Activated CD4-positive, alpha-beta T cell treated with anti-CD3 and anti-CD28 coated beads for 24 hours (primary cell): ENCODE measurements at regions not wholly inside any gene's neighbourhood (a gene's known extent, or its start where the extent isn't known, plus 50 kb on each side); places are given as distances from the start of the nearest gene placed in this dataset.
A peak's percentile ranks its signal among the peaks of the same experiment; 100 is the strongest.
"Not testable (repeated sequence)": the region's sequence is repeated elsewhere in the genome, so short reads cannot be mapped to it uniquely, and the experiment has no call there.

Experiments
- DNase-seq, 2 donors: peaks; one replicate each; pipeline ENCODE4 v3.0.0-alpha.2; 2020; ENCODE audit warnings: low read depth in 2 of 2

DNA sequence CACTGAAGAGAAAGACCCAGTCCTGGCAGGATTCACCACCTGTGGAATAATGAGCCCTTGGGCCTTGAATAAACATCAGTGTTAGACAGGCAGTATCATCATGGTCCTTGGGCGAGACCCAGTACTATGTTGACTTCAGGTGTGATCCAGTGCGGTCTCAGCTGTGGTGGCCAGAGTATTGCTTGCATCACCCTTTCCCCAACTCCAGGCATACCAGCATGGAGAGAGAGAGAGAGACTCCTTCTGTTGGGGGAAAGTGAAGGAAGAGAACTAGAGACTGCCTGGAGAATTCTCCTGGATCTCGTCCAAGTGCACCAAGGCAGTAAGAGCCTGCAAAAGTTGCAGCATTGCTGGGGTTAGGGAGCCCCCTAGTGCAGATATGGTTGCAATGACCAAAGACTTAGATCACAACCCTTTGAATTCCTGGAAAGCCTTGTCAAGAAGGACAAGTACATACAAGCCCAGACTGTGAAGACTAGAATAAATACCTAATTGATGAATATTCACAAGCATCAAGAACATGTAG is 61.1 kb upstream of the VAMP7 start:
- peak; percentile 4 to 21 for DNase-seq

DNA sequence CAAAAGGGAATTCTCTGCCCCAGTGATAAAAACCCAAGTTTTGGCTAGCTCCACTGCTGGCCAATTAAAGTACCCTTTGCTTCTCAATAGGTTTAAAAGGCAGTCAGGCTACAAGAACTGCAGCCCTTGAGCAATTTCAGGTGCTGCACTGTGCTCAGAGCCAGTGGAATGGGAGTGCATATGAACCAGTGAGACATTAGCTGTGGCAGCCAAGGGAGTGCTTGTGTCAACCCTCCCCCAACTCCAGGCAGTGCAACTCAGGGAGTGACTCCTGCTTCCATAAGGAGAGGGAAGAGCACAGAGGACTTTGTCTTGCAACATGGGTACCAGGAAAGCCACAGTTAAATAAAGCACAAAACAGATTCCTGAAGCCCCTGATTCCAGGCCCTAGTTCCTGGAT is 61.6 kb upstream of the VAMP7 start:
- no peak for DNase-seq

DNA sequence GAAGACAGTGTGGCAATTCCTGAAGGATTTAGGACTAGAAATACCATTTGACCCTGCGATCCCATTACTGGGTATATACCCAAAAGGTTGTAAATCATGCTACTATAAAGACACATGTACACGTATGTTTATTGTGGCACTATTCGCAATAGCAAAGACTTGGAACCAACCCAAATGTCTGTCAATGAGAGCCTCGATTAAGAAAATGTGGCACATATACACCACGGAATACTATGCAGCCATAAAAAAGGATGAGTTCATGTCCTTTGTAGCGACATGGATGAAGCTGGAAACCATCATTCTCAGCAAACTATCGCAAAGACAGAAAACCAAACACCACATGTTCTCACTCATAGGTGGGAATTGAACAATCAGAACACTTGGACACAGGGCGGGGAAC is 66.8 kb upstream of the VAMP7 start:
- not testable (repeated sequence) for DNase-seq

DNA sequence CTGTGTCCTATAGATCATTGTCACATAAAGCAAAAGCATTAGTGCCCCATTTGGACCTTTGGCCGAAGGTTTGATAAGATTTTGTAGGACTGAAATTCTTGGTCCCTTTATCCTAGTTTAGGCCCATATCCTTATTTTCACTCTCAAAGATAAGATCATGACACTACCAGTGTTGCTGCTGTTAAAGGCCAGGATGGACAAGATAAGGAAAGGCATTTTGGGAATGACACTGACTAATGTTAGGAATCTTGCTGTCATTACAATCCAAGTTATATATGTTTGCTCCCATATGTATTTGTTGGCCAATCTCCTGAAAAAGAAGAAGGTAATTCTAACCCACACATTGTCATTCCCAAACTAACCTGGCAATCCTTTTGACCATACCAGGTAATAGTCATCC is 101.3 kb upstream of the VAMP7 start:
- no peak for DNase-seq

DNA sequence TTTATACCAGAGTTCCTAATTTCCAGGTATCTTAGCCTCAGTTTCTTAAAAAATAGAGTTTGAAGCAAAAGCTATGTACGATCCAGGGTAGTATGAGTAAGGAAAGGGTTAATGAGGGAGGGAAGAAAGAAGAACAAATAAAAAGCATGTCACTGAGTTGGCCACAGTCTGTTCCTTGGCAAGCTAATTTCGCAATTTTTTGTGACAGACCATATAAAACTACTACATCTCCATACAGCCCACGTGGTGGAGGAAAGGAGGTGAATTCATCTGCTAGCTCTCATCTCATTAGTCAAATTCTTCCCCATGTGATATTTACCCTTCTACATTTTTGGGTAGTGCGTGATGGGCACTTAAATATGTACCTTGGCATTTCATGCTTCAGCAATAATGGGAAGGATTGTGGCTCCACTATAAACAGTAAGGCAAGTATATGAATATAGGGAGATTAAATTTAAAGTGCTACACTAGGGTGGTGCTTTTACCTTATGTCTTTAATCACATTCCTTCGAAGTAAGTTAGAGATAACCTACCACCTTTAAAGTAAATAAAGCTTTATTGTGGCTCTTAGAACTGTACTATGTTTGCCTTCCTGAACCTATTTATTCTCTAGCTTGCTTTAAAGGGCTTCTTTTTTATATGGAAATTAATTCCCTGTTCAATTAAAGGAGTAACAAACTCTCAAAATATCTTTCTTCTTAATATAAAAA is 102.1 kb upstream of the VAMP7 start:
- DNase-seq, result no peak

DNA sequence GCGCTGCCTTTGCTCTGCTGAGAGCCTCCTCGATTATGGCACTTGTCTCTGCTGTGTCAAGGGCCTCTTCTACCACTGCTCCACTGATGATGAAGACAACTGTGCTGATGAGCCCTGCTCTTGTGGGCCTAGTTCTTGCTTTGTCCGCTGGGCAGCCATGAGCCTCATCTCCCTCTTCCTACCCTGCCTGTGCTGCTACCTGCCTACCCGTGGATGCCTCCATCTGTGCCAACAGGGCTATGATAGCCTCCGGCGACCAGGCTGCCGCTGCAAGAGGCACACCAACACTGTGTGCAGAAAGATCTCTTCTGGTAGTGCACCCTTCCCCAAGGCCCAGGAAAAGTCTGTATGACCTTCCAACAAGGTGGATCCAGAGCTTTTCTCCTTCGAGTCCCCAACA is 106.8 kb upstream of the VAMP7 start:
- DNase-seq, result no peak

DNA sequence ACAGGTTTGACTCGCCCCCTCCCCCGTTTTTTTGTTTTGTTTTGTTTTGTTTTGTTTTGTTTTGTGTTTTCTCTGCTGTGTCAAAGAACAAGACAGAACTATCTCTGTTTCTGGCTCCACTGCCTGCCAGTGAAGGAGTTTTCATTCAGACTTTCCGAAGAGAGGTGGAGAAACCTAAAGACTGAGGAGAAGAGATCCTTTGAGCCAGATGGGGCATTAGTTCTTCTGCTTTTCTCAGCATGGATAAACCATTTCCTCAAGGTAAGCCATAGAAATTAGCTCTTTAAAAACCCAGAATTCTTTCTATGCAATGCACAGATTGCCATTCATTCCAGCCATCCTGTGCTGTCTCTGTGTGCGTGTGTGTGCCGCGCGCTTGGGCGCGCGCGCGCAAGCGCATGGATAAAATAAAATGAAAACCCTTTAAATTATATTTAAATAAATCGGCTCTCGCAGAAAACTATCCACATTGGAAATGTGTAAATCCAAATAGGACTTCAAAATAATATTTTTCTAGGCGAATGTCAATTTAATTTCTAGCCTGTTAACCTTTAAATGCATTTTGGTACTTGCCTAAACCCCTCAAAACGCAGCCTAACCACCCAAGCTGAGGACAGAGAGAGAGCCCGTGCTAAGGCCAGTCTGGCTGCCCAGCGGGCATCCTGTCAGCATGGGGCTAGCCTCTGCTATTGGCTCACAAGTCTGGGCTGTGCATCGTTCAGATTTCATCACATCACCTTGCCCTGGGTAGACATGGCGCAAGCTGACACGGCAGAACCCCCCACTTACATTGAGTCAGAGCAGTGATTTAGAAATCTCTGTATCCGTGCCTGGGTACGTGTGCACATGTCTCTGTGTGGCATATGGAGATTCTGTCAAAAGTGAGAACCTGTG is 113.0 kb upstream of the VAMP7 start:
- no peak for DNase-seq

DNA sequence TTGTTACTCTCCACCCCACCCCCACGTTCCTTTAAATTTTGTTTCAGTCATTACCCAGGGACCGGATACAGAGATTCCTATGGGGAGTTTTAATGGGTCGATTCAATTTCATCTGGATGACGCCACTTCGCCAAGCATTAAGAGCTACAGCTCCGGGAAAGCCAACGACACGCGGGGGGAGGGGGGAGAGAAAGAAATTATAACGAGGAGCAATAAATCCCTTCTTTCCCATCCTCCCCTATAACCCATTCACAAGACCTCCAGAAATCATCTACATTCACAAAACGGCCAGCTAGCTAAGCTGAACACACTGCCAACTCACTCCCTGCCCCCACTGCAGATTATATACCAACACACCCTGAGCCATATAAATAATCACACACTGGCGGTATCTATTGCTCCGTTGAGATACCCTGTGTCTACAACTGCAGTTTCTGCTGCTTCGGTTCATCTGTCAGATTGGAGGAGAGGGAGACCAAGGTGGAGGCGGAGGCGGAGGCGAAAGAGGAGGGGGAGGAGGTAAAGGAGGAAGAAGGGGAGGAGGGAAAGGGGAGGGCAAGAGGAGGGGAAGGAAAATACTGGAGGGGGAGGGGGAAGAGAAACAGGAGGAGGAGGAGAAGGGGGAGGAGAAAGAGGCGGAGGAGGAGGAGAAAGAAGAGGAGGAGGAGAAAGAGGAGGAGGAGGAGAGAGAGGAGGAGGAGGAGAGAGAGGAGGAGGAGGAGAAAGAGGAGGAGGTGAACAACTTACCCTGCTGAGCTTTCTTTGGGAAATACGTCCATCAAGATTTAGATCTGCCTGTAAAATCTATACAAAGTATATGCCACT is 113.9 kb upstream of the VAMP7 start:
- DNase-seq, result peak in 1 of 2 donors; percentile 7

DNA sequence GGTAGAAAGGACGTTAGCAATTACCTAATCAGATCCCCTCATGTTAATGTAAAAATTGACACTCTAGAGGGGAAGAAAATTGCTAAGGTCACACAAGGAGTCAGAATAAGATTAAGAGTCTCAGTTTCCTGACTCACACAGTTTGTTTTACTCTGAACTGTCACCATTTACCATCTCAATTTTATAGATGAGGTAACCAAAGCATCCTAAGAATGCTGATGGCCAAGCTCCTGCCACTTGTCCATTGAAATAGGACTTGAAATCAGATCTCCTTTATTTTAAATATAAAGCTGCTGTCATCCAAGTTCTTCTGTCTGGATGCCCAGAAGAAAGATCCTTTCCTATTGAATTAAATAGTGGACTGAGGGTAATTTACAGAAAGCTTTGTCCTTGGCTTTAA is 114.8 kb upstream of the VAMP7 start:
- DNase-seq, result no peak

DNA sequence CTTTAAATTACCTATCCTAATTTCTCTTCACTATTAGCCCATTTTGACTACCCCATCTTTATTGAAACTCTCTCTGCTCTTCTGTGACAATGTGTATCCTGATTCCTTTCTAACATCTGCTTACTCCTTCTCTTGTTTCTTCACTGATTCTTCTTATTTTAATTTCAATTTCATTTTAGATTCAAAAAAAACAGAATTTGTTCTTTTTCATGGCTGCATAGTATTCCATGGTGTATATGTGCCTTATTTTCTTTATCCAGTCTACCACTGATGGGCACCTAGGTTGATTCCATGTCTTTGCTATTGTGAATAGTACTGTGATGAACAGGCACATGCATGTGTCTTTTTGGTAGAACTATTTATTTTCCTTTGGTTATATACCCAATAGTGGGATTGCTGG is 120.0 kb upstream of the VAMP7 start:
- DNase-seq, result no peak

DNA sequence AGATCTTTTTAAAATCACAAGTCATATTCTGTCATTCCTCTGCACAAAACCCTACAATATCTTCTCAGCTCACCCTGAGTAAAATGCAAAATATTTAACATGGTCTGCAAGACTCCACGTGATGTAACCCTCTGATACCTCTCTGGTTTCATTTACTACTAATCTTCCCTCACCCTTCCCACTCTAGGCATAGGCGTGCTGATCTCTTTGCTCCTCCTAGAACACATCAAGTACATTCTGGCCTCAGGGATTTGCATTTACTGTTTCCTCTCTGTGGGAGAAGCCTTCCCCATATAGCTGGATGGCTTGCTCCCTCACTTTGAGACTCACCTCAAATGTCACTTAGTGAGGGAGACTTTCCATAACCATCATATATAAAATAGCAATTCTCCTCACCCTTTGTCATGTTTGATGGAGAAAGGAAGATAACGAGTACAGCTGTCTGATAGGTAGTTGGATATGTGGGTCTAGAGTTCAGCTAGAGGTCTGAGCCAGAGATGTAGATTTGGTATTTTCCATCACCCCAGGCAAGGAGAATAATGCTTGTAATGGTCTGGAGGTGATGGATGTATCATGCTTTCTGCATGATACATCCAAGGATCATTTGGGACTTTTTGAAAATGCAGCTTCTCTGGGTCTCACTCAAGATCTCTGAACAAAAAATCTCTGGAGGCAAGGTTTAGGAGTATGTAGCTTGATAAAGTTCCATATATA is 123.9 kb upstream of the VAMP7 start:
- DNase-seq, result no peak

DNA sequence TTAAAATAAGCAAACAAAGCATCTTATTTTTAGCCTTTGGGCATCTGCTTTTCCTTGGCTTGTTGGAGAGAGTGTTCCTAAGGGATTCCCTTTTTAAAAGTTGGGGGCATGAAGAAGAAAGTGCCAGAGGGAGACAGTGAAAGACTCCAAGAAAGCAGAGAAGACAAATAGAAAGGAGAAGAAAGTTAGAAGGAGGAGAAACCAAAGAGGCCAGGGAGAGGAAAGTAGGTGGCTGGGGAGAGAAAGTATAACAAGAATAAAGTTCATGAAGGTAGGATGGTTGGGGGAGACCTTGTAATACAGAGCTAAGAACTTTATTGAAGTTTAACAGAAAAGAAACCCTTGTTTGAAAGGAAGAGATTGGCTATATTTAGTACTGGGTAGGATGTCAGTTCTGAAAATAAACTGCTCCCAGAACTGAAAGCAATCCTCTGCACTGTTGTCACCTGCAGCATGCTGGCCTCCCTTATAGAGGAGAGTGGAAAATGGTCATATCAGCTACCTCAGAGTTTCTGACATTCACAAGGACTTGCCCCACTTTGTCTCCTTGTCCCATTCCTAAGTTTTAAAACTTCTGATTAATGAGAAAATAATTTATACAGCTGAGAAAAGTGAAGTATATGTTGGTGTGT is 125.3 kb upstream of the VAMP7 start:
- DNase-seq, result no peak

DNA sequence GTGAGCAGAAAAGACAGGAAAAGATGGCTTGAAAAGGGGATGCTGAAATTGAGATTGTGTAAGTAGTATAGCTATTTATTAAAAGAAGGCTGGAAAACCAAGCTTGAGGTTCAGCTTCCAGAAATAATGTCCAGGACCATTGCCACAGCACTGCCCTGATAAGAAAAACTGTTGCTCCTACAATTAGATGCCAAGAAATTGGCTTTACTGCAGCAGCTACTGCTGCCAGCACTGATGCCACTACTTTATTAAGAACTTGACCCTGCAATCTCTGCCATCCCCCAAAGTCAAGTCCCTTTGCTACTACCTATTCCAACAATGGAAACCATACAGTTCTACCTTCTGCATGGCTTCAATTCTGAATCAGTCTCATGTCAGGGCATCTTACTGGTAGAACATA is 130.0 kb upstream of the VAMP7 start:
- DNase-seq, result no peak

DNA sequence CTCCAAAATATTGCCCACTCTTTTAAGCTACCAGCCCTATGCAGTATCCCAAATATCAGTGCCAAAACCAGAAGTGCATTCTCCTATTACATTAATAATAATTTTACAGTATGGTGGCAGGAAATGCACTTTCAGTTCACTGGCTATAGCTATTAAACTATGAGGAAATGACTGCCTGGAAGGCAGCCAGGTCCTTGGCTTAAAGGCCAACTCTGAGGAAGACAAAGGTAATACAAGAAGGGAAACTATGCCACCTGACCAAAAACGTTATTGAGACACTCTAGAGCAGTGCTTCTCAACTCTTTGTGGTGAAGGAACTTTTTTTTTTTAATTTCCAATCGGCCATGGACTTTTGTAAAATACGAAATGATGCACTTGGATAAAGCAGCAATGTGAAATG is 133.6 kb upstream of the VAMP7 start:
- DNase-seq, result no peak

DNA sequence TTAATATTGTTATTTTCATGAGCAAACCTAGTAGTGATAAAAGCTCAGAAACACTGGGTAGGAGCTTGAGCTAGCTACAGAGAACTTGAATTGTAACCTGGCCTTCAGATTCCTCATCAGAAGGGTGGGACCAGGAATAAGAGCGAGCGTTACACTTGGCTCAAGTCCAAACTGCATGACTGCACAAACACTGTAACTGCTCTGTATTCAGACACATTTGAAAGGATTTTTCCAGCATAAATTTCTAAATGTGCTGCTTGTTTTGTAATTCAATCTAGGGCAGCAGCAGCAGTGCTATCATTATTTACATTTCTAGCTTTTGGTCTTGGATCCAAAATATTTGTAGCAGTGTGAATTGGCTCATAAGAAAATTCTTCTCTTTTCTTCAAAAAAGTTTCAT is 133.0 kb upstream of the TMLHE start:
- no peak for DNase-seq

DNA sequence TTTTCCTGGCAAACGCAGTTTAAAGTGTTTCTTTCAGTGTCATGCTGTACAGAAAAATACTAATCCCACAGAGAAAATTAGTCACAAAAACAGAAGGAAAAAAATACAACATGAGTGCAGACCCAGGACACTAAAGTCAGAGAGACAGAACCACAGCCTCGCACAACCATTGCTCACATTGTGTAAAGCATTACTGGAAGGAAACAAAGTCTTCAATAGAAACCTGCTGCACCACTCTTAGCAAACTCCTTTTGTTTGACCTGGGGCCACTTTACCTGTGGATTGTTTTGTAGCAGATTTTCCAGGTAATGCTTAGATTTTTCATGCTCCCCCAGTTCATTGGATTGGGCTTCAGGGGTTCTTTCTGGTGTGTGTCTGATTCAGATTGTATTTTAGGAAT is 131.8 kb upstream of the TMLHE start:
- no peak for DNase-seq

DNA sequence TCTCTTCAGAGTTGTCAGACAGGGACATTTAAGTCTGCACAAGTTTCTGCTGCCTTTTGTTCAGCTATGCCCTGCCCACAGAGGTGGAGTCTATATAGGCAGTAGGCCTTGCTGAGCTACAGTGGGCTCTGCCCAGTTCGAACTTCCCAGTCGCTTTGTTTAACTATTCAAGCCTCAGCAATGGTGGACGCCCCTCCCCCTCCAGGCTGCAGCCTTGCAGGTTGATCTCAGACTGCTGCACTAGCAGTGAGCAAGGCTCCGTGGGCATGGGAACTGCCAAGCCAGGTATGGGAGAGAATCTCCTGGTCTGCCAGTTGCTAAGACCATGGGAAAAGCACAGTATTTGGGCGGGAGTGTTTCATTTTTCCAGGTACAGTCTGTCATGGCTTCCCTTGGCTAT is 115.6 kb upstream of the TMLHE start:
- not testable (repeated sequence) for DNase-seq

DNA sequence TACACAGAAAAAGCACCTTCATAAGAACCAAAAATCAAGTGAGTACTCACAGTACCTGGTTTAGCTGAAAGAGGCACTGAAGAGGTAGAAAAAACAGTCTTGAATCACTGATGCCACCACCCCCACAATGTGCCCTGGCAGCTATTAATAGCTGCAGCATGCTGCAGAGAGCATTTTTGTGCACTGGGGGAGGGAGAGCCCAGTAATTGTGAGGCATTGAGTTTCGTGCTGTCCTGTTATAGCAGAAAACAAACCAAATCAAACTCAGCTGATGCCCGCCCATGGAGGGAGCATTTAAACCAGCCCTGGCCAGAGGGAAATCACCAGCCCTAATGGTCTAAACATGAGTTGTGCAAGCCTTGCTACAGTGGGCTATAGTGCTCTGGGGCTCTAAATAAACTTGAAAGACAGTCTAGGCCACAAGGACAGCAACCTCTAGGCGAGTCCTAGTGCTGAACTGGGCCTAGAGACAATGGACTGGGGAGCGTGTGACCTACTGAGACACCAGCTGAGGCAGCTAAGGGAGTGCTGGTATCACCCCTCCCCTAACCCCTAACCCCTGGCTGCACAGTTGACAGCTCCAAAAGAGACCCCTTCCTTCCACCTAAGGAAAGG is 106.3 kb upstream of the TMLHE start:
- no peak for DNase-seq

DNA sequence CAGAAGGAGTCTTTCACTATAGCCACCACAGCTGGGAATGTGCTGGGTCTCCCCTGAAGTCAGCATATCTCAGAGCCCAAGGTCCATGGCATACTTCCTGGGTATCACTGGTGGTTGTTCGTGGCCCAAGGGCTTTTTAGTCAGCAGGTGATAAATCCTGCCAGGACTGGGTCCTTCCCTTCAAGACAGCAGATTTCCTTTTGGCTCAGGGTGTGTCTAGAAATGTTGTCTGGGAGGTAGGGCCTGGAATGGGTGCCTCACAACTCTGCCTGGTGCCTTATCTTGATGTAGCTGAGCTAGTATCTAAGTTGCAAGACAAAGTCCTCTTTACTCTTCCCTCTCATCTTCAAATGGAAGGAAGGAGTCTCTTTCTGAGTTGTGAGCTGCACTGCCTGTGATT is 102.4 kb upstream of the TMLHE start:
- no peak for DNase-seq

DNA sequence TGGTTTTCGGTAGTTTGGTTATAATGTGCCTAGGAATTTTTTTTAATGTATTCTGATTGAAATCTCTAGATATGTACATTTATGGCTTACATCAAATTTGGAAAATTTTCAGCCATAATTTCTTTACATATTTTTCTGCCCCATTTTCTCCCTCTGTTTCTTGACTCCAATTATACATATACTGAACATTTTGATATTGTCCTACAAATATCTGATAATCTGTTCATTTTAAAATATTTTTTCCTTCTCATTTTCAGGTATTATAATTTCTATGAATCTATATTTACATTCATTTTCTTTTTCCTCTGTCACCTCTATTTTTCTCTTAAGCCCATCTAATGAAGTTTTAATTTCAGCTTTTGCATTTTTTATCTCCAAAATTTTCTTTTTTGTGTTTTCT is 82.7 kb upstream of the TMLHE start:
- no peak for DNase-seq

DNA sequence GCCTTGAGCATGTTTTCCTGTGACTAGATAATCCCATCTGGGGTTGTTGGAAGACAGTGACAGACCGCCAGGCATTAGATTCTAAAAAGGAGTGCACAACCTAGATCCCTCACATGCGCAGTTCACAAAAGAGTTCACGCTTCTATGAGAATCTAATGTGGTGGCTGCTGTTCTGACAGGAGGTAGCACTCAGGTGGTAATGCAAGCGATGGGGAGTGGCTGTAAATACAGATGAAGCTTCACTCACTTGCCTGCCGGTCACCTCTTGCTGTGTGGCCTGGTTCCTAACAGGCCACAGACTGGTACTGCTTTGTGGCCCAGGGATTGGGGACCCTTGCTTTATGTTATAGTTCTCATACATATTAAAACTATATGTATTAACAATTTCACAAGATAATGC is 81.9 kb upstream of the TMLHE start:
- no peak for DNase-seq
